GM19467 (cell line): ENCODE measurements at regions not wholly inside any gene's neighbourhood (a gene's known extent, or its start where the extent isn't known, plus 50 kb on each side); places are given as distances from the start of the nearest gene placed in this dataset.
"Not testable (repeated sequence)": the region's sequence is repeated elsewhere in the genome, so short reads cannot be mapped to it uniquely, and the experiment has no call there.

Experiments
- ATAC-seq: cut with Tn5 transposase; IDR thresholded peaks from one replicate; pipeline ENCODE4 v1.9.1; 2021; ENCODE audit warnings: mild to moderate bottlenecking, moderate library complexity; ENCODE audit not compliant: unreplicated experiment

- ATAC-seq = no peak
Observed at GRCh38 chr3:95707268-95707667, 1107.1 kb upstream of the EPHA6 start.

DNA sequence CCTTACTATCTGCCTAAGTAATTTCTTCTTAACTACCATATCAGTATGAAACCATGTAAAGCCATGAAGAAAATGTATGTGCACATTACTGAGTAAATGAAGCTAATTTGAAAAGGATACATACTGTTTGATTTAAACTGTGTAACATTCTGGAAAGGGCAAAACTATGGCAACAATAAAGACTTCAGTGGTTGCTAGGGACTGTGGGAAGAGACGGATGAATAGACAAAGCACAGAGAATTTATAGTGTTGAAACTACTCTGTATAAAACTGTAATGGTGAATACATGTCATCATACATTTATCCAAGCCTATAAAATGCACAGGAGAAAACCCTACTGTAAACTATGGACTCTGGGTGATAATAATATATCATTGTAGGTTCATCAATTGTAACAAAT, 1103.7 kb upstream of the EPHA6 start:
- no peak for ATAC-seq

GRCh38 chr3:95711789-95712188, 1102.6 kb upstream of the EPHA6 start:
- no peak for ATAC-seq

- no peak for ATAC-seq
Observed at GRCh38 chr3:95715128-95715527, 1099.3 kb upstream of the EPHA6 start.

GRCh38 chr3:95717048-95717447, 1097.3 kb upstream of the EPHA6 start:
- no peak for ATAC-seq

DNA sequence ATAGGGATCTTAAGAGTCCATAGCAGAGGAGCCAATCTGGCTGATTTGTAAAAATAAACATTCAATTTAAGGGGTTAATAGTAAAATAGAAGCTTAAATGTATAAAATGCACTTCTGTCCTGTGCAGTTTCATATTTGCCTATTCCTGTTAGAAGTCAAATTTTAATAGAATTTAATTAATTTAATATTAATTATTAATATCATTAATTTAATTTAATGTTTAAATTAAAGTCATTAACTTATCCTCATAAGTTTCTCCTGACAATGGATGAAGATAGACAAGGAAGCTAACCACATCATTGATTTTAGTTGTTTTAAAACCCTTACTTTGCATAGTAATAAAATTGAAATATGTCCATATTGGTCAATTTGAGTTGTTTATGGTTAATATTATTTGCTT, 1096.2 kb upstream of the EPHA6 start:
- no peak for ATAC-seq

GRCh38 chr3:95719481-95719880, 1094.9 kb upstream of the EPHA6 start:
- ATAC-seq = no peak

DNA sequence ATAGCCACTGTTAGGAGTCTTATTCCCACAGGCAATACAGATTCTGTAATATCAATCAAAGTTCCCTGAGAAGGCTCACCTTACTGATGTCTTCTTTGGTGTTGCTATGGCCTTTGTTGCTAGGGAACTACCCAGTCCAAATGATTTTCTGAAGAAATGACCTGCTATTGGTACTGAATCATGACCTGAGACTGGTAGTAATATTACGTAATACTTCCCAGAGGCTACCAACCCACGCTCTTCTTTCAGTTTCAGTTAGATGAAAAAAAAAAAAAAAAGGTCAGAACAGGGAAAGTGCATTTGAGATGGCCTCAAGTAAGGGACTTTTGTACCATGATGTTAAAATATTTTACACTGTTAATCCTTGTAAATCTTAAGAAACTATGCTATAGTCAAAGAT, 1092.5 kb upstream of the EPHA6 start:
- ATAC-seq = no peak

DNA sequence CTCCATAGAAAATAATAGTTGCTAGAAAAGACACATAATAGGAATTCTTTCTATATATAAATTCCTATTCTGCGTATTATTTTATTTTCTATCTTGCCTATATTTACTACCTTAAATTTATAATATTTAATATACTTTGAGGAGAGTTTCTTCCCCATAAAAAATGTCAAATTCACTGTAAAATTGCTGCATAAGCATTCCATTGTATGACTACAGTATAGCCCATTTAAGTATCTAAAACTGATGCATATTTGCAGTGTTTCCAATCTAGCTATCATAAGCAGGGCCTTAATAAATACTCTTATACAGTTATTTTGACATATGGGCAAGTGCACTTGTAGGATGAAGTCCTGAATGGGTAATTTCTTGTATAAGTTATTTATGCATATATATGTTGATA, 1088.6 kb upstream of the EPHA6 start:
- no peak for ATAC-seq

DNA sequence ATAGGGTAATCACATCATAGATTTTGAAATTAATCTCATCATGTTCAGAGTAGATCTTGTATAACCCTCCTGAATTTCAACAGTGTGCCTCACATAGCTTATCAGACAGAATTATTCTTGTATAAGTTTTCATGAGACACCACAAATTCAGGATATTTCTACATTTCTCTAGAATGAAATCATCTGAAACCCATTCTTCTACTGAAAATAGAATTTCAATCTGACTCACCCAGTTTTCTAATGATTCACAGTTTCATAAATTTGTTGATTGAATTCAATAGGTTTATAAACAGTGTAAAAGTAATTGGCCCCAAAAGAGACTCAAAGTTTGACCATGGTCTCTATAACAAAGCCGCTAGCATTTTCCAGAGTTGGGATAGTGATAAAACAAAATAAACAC, 1082.6 kb upstream of the EPHA6 start:
- ATAC-seq = no peak

GRCh38 chr3:95733336-95733735, 1081.1 kb upstream of the EPHA6 start:
- ATAC-seq = no peak

GRCh38 chr3:95738045-95738444, 1076.3 kb upstream of the EPHA6 start:
- no peak for ATAC-seq

GRCh38 chr3:95744896-95745295, 1069.5 kb upstream of the EPHA6 start:
- ATAC-seq = not testable (repeated sequence)

- no peak for ATAC-seq
Observed at GRCh38 chr3:95750097-95750496, 1064.3 kb upstream of the EPHA6 start.

- no peak for ATAC-seq
Observed at GRCh38 chr3:95751509-95751908, 1062.9 kb upstream of the EPHA6 start.

DNA sequence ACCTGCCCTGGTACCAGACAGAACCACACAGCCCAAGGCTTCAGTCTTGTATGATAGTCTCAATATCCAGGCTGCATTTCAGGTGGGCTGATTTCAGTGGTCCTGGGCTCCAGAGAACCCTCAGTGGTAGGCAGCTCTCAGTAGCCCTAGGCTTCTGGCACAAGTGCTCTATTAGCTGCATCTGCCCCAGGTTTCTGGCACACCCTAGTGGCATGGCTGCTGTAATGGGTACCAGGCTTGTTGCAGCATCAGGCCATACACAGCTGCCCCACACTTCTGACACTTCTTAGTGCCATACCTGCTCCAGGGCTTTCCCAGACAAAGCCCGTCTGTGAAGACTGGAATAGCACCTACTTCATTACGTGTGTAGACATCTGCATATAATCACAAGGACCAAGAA, 1062.2 kb upstream of the EPHA6 start:
- no peak for ATAC-seq

GRCh38 chr3:95758707-95759106, 1055.7 kb upstream of the EPHA6 start:
- ATAC-seq = no peak

- ATAC-seq = no peak
Observed at GRCh38 chr3:95759614-95760301, 1054.6 kb upstream of the EPHA6 start.

- ATAC-seq = no peak
Observed at GRCh38 chr3:95775486-95776094, 1038.8 kb upstream of the EPHA6 start.

DNA sequence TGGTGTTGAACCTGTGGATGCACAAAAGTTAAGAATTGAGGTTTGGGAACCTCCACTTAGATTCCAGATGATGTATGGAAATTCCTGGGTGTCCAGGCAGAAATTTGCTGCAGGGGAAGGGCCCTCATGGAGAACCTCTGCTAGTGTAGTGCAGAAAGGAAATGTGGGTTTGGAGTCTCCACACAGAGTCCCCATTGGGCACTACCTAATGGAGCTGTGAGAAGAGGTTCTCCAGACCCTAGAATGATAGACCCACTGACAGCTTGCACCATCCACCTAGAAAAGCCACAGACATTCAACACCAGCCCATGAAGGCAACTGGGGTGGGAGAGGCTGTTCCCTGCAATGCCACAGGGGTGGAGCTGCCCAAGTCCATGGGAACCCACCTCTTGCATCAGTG, 1032.8 kb upstream of the EPHA6 start:
- no peak for ATAC-seq

DNA sequence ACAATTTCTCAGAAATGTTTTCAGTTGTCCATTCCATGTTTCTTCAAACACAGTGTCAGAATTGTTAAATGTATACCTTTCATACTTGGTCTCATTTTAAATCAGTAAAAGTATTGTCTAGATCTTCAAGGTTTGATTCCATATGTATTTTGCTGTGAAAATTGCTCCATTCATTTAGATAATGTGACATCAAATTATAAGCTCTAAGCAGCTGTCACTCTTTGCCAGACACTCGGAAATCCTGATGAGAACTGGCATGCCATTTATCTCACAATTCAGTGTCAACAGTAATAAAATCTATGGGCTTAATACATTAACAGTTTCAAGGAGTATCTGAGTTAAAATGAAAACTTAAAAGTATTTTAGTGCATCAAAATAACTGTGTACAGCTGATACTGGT, 1025.3 kb upstream of the EPHA6 start:
- no peak for ATAC-seq

DNA sequence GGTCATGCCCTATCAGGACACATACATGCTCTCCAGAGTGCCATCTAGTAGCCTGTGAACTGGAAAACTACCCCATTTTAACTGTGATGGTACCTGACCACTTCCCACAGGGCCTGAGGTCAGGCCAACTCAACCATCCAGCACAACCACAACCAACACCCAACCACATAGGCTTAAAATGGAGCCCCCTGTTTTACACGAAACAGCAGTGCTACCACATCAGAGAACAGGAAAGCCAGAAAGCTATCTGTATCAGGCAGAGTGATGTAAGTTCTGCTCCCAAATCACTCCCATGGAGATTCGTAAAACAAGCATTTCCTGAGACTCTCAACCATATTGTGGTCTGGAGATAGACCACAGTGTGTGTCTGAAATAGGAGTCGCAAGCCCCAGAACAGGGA, 1017.3 kb upstream of the EPHA6 start:
- no peak for ATAC-seq

- ATAC-seq = no peak
Observed at GRCh38 chr3:95798628-95799027, 1015.8 kb upstream of the EPHA6 start.
